Esophagus muscularis mucosa (tissue), 4 donors: ENCODE measurements at regions not wholly inside any gene's neighbourhood (a gene's known extent, or its start where the extent isn't known, plus 50 kb on each side); places are given as distances from the start of the nearest gene placed in this dataset.

Experiments
- DNase-seq: peaks from one replicate; pipeline ENCODE4 v3.0.0-alpha.2; 2017; ENCODE audit errors: extremely low spot score
- H3K27ac ChIP-seq, 4 donors: fragments of 200-600 bp; sonication (generic); replicated peaks in 1 of 4; 1 replicate in 3 of 4; 2 replicates in 1 of 4; pipeline ENCODE4 v1.5.1; 2016 to 2019; ENCODE audit warnings: mild to moderate bottlenecking in 1 of 4
- H3K27me3 ChIP-seq, 4 donors: fragments of 200-600 bp; sonication (generic); one replicate each; pipeline versions ENCODE4 v1.5.1 to v1.6.0; 2016 to 2019
- H3K36me3 ChIP-seq, 4 donors: fragments of 200-600 bp; sonication (generic); one replicate each; pipeline ENCODE4 v1.5.1; 2016 to 2019
- H3K4me1 ChIP-seq, 4 donors: fragments of 200-600 bp; sonication (generic); one replicate each; pipeline ENCODE4 v1.5.1; 2016 to 2019
- H3K4me3 ChIP-seq, 4 donors: fragments of 200-600 bp; sonication (generic); 1 replicate in 2 of 4; 2 replicates in 2 of 4; pipeline ENCODE4 v1.5.1; 2016 to 2019; ENCODE audit warnings: mild to moderate bottlenecking in 4 of 4, moderate library complexity in 1 of 4
- H3K9me3 ChIP-seq, 4 donors: fragments of 200-600 bp; sonication (generic); 1 replicate in 3 of 4; 2 replicates in 1 of 4; pipeline ENCODE4 v1.5.1; 2016 to 2019
- EP300 ChIP-seq: sonication (generic); formaldehyde crosslinking; IDR thresholded peaks from one replicate; pipeline ENCODE4 v1.6.1; 2017; ENCODE audit warnings: antibody characterized with exemption
- POLR2A ChIP-seq: fragments of 450-650 bp; IDR thresholded peaks from one replicate; pipeline ENCODE4 v1.6.1; 2017; ENCODE audit warnings: antibody characterized with exemption, moderate library complexity, mild to moderate bottlenecking, low read depth
- POLR2AphosphoS5 ChIP-seq, 2 donors: sonication (generic); formaldehyde crosslinking; IDR thresholded peaks; one replicate each; pipeline ENCODE4 v1.6.1; 2017; ENCODE audit warnings: antibody characterized with exemption in 2 of 2
- WGBS: methylation state at CpG from one replicate; pipeline ENCODE4 v1.1.5; 2018; 5-methylcytosine and 5-hydroxymethylcytosine counted together
- intact Hi-C: fragments of 100-400 bp; cut with DNase I; formaldehyde crosslinking; loops from one replicate; pipeline ENCODE4 v1.15.1; 2023
- TF ChIP-seq, protein P1 (sequence below), 3 experiments: fragments of 200-600 bp in 2 of 3; fragments of 450-650 bp in 1 of 3; sonication (generic) in 2 of 3; IDR thresholded peaks; one replicate each; pipeline ENCODE4 v1.5.1; 2017 to 2019; ENCODE audit warnings: antibody characterized with exemption in 3 of 3, mild to moderate bottlenecking in 2 of 3, moderate library complexity in 1 of 3

DNA sequence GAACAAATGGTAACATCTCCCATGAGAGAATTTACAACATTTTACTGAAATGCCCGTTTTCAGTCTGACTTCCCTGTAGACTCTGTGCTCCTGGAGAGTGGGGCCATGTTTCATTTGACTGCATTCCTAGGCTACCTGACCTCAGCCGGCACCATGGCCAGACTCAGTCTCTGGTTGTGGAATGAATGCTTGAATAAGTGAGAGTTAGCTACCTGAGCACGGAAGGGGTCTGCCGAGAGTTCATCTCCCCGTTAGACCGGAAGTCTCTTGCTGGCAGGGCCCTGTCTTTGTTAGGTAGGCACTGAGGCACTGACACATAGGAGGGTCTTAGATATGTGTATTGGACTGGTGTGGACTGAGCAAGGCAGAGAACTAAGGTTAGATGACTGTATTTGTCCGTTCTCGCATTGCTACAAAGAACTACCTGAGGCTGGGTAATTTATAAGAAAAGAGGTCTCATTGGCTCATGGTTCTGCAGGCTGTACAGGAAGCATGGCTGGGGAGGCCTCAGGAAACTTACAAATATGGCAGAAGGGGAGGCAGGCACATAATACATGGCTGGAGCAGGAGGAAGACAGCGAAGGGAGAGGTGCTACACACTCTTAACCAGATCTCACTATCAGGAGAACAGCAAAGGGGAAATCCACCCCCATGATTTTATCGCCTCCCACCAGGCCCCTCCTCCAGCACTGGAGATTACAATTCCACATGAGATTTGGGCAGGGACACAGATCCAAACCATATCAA is 271.2 kb downstream of the GLI2 start:
- Histone ChIP-seq H3K4me1 (no peaks in the 10 kb centered on the region), H3K4me3 (no peak overlapping the region), H3K27ac (no peak overlapping the region), H3K36me3 (no peaks in the 10 kb centered on the region), H3K27me3 (no peaks in the 10 kb centered on the region), H3K9me3 (peaks cover 0 to 6% (median 0%) of the 10 kb centered on the region in 4 donors)
- intact Hi-C loops: no loop called here
- WGBS: 90% methylated on average over 10 of the region's 10 CpGs
- TF ChIP-seq, protein P1, sequence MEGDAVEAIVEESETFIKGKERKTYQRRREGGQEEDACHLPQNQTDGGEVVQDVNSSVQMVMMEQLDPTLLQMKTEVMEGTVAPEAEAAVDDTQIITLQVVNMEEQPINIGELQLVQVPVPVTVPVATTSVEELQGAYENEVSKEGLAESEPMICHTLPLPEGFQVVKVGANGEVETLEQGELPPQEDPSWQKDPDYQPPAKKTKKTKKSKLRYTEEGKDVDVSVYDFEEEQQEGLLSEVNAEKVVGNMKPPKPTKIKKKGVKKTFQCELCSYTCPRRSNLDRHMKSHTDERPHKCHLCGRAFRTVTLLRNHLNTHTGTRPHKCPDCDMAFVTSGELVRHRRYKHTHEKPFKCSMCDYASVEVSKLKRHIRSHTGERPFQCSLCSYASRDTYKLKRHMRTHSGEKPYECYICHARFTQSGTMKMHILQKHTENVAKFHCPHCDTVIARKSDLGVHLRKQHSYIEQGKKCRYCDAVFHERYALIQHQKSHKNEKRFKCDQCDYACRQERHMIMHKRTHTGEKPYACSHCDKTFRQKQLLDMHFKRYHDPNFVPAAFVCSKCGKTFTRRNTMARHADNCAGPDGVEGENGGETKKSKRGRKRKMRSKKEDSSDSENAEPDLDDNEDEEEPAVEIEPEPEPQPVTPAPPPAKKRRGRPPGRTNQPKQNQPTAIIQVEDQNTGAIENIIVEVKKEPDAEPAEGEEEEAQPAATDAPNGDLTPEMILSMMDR (IDR thresholded peaks at IDR 0.05): no peak
- TF ChIP-seq EP300 (no peak), POLR2AphosphoS5 (IDR thresholded peaks at IDR 0.05) (no peak), POLR2A (no peak)
- peak; percentile 74 for DNase-seq

DNA sequence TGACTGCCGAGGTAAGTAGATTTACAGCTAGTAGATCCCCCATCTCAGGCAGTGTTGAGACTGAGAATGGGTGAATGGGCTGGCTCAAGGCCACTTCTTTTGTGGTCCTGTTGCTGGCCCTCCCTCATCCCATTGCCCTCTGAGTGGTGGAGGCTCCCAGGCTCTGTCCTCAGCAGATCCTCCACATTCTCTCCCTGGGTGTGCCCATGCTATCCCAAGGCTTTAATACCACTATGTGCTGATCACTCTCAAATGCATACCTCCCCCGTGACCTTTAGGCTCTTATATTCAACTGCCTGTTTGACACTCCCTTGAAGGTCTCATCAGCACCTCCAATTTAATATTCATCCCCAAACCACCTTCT is 271.8 kb downstream of the GLI2 start:
- no peak overlapping the region for H3K4me3 ChIP-seq
- peaks cover 0 to 6% (median 0%) of the 10 kb centered on the region in 4 donors for H3K9me3 ChIP-seq
- H3K4me1 ChIP-seq: no peaks in the 10 kb centered on the region
- H3K27ac ChIP-seq: no peak overlapping the region
- 93% methylated on average over 2 of the region's 2 CpGs for WGBS
- H3K27me3 ChIP-seq: no peaks in the 10 kb centered on the region
- intact Hi-C loops: no loop called here
- no peak for TF ChIP-seq POLR2A
- TF ChIP-seq POLR2AphosphoS5 (IDR thresholded peaks at IDR 0.05): no peak
- no peak for TF ChIP-seq EP300
- TF ChIP-seq, protein P1 (IDR thresholded peaks at IDR 0.05): no peak
- DNase-seq: no peak
- H3K36me3 ChIP-seq: no peaks in the 10 kb centered on the region

DNA sequence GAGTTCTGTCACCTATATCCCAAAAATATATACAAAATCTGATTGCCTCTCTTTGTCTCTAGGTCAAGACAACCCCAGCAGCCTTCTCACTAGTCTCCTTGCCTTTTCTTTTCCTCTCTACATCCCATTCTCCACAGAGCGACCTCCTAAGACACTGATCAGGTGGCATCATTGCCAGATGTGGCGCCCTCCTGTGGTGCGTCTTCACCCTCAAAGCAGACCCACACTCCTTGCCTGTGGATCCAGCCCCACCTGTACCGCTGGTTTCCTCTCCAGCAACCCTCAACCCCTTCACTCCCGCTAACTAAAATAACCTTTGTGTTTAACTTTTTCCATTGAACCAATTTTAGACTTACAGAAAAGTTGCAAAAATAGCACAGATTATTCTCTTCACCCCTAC is 273.3 kb downstream of the GLI2 start:
- no peaks in the 10 kb centered on the region for H3K36me3 ChIP-seq
- DNase-seq: no peak
- H3K27me3 ChIP-seq: no peaks in the 10 kb centered on the region
- H3K9me3 ChIP-seq: peaks cover 0 to 6% (median 0%) of the 10 kb centered on the region in 4 donors
- no peaks in the 10 kb centered on the region for H3K4me1 ChIP-seq
- no peak overlapping the region for H3K27ac ChIP-seq
- intact Hi-C loops: no loop called here
- no peak overlapping the region for H3K4me3 ChIP-seq
- 70% methylated on average over 5 of the region's 5 CpGs for WGBS
- TF ChIP-seq EP300 (no peak), POLR2AphosphoS5 (IDR thresholded peaks at IDR 0.05) (no peak)

DNA sequence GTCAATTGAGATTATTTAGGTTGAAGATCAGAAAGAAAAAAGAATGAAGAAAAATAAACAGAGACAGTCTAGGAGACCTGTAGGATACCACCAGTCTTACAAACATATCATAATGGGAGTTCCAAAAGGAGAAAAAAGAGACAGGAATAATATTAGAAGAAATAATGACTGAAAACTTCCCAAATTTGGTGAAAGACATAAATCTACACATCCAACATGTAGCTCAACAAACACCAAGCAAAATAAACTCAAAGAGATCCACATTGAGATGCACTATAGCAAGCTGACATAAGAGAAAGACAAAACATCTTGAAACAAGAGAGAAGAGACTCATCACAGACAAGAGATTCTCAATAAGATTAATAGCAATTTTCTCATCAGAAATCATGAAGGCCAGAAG is 274.0 kb downstream of the TFCP2L1 start:
- no peak overlapping the region for H3K27ac ChIP-seq

DNA sequence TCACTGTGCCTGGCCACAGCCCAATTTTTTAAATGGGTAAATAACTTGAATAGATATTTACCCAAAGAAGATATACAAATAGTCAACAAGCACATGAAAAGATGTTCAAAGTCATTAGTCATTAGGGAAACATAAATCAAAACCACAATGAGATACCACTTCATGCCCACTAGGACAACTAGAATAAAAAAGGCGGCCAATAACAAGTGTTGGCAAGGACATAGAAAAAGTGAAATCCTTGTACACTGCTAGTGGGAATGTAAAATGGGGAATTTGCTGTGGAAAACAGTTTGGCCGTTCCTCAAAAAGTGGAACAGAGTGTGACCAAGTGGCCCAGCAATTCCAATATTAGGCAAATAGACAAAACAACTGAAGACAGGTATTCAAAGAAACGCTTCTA is 270.1 kb downstream of the TFCP2L1 start:
- Histone ChIP-seq H3K36me3 (no peaks in the 10 kb centered on the region), H3K4me3 (no peak overlapping the region), H3K9me3 (peaks cover 0 to 6% (median 0%) of the 10 kb centered on the region in 4 donors), H3K4me1 (peaks cover 0 to 10% (median 6%) of the 10 kb centered on the region in 4 donors), H3K27me3 (no peaks in the 10 kb centered on the region), H3K27ac (no peak overlapping the region)
- TF ChIP-seq, protein P1 (IDR thresholded peaks at IDR 0.05): no peak
- TF ChIP-seq POLR2AphosphoS5 (IDR thresholded peaks at IDR 0.05) (no peak), EP300 (no peak), POLR2A (no peak)
- 94% methylated on average over 3 of the region's 3 CpGs for WGBS
- DNase-seq: peak; percentile 88
- intact Hi-C loops: no loop called here

More for the DNA sequence above, 274.0 kb downstream of the TFCP2L1 start:
- Histone ChIP-seq H3K36me3 (no peaks in the 10 kb centered on the region), H3K27me3 (no peaks in the 10 kb centered on the region), H3K4me3 (no peak overlapping the region), H3K9me3 (peaks cover 0 to 6% (median 0%) of the 10 kb centered on the region in 4 donors), H3K4me1 (no peaks in the 10 kb centered on the region)
- TF ChIP-seq POLR2AphosphoS5 (IDR thresholded peaks at IDR 0.05) (no peak), POLR2A (no peak), EP300 (no peak)
- TF ChIP-seq, protein P1 (IDR thresholded peaks at IDR 0.05): no peak
- intact Hi-C loops: no loop called here
- DNase-seq: no peak
